A549 (cell line): ENCODE measurements at regions not wholly inside any gene's neighbourhood (a gene's known extent, or its start where the extent isn't known, plus 50 kb on each side); places are given as distances from the start of the nearest gene placed in this dataset.
A peak's percentile ranks its signal among the peaks of the same experiment; 100 is the strongest.
"Not testable (repeated sequence)": the region's sequence is repeated elsewhere in the genome, so short reads cannot be mapped to it uniquely, and the experiment has no call there.

ENCODE experiments used
- ATAC-seq, 2 experiments: fragments of 200-7000 bp in 1 of 2; fragments of >200 bp in 1 of 2; cut with Nextera tagmentation in 1 of 2; cut with Tn5 transposase in 1 of 2; 3 replicates each; pipeline versions ENCODE4 v1.8.0 to v1.9.1; 2018 to 2020; ENCODE audit warnings: mild to moderate bottlenecking in 1 of 2, moderate library complexity in 1 of 2
- CTCF ChIA-PET: fragments of 300-600 bp; sonication (Branson Sonifier 250); formaldehyde crosslinking; extraction: SDS; loops from one replicate; lab custom pipeline; 2021; ENCODE audit warnings: antibody characterized with exemption, inconsistent platforms; lab: Yijun Ruan, JAX
- POLR2A ChIA-PET: fragments of 350-600 bp; formaldehyde crosslinking; extraction: SDS; loops from one replicate; lab custom pipeline; 2021; ENCODE audit warnings: antibody characterized with exemption, inconsistent platforms; lab: Yijun Ruan, JAX
- DNase-seq, 2 experiments: peaks; one replicate each; pipeline versions ENCODE4 v3.0.0 to v3.0.0-alpha.2; 2011 to 2016; ENCODE audit warnings: low read depth in 1 of 2, low spot score in 1 of 2
- FAIRE-seq: peaks from 2 replicates; lab custom pipeline; 2011; peaks lifted over from hg19 to GRCh38; lab: Jason Lieb, UNC
- H3K27ac ChIP-seq, 2 experiments: fragments of >200 bp; sonication (Bioruptor Twin); formaldehyde crosslinking; 3 replicates each; pipeline ENCODE4 v1.5.1; 2016 to 2017
- H3K4me1 ChIP-seq: fragments of >200 bp; sonication (Bioruptor Twin); formaldehyde crosslinking; 3 replicates; pipeline ENCODE4 v1.6.1; 2016
- H3K4me2 ChIP-seq: fragments of >200 bp; sonication (Bioruptor Twin); formaldehyde crosslinking; 3 replicates; pipeline ENCODE4 v1.6.1; 2016
- H3K4me3 ChIP-seq: fragments of >200 bp; sonication (Bioruptor Twin); formaldehyde crosslinking; 3 replicates; pipeline ENCODE4 v1.5.1; 2016
- H3K9me3 ChIP-seq: fragments of >200 bp; sonication (Bioruptor Twin); formaldehyde crosslinking; 3 replicates; pipeline ENCODE4 v1.6.1; 2016
- CHD4 ChIP-seq: fragments of 200-600 bp; sonication (generic); IDR thresholded peaks from 2 replicates; pipeline ENCODE4 v1.6.1; 2016; ENCODE audit warnings: antibody characterized with exemption, mild to moderate bottlenecking, borderline replicate concordance
- ELK1 ChIP-seq: fragments of 150-350 bp; IDR thresholded peaks from 2 replicates; pipeline ENCODE4 v1.6.1; 2014; ENCODE audit warnings: low read depth, mild to moderate bottlenecking, low read length
- ESRRA ChIP-seq: fragments of 150-350 bp; IDR thresholded peaks from 2 replicates; pipeline ENCODE4 v1.6.1; 2014; ENCODE audit warnings: mild to moderate bottlenecking, low read length, borderline replicate concordance
- FOSB ChIP-seq: fragments of 250-450 bp; sonication (Bioruptor Pico); IDR thresholded peaks from 2 replicates; pipeline ENCODE4 v1.5.0; 2020; ENCODE audit warnings: mild to moderate bottlenecking, moderate library complexity
- FOSL2 ChIP-seq, 2 experiments: fragments of 450-650 bp in 1 of 2; fragments of >200 bp in 1 of 2; sonication (Bioruptor Twin) in 1 of 2; formaldehyde crosslinking; IDR thresholded peaks; 2 replicates each; pipeline versions ENCODE4 v1.5.0 to v1.6.1; 2016 to 2020; ENCODE audit warnings: mild to moderate bottlenecking in 1 of 2, moderate library complexity in 1 of 2
- HOXA7 ChIP-seq: fragments of 250-450 bp; sonication (Bioruptor Pico); IDR thresholded peaks from 2 replicates; pipeline ENCODE4 v1.5.0; 2020; ENCODE audit warnings: mild to moderate bottlenecking, moderate library complexity
- KDM1A ChIP-seq: fragments of 200-600 bp; sonication (generic); IDR thresholded peaks from 2 replicates; pipeline ENCODE4 v1.6.1; 2016; ENCODE audit warnings: low read depth, mild to moderate bottlenecking
- MAZ ChIP-seq: fragments of 150-350 bp; IDR thresholded peaks from 2 replicates; pipeline ENCODE4 v1.6.1; 2014; ENCODE audit warnings: antibody characterized with exemption, low read depth, low read length, borderline replicate concordance
- RAD21 ChIP-seq, 2 experiments: fragments of >200 bp in 1 of 2; sonication (Bioruptor Twin) in 1 of 2; formaldehyde crosslinking in 1 of 2; IDR thresholded peaks in 1 of 2; conservative IDR thresholded peaks in 1 of 2; 2 replicates in 1 of 2; 3 replicates in 1 of 2; pipeline ENCODE4 v1.6.1; 2012 to 2018; ENCODE audit warnings: inconsistent platforms in 1 of 2
- RARB ChIP-seq: fragments of 250-450 bp; sonication (Bioruptor Pico); IDR thresholded peaks from 2 replicates; pipeline ENCODE4 v1.8.0; 2021; ENCODE audit warnings: mild to moderate bottlenecking, moderate library complexity
- SMC3 ChIP-seq: fragments of >200 bp; sonication (Bioruptor Twin); formaldehyde crosslinking; IDR thresholded peaks from 3 replicates; pipeline ENCODE4 v1.6.1; 2018; ENCODE audit warnings: inconsistent platforms
- ZC3H11A ChIP-seq: fragments of 450-650 bp; IDR thresholded peaks from 2 replicates; pipeline ENCODE4 v1.6.1; 2014; ENCODE audit warnings: antibody characterized with exemption, mild to moderate bottlenecking
- ZFP36 ChIP-seq: fragments of 450-650 bp; IDR thresholded peaks from 2 replicates; pipeline ENCODE4 v1.6.1; 2014; ENCODE audit warnings: borderline replicate concordance; ENCODE audit not compliant: partially characterized antibody
- WGBS: methylation state at CpG from one replicate; pipeline ENCODE4 v1.1.6; 2017; ENCODE audit errors: missing lambda C conversion rate; 5-methylcytosine and 5-hydroxymethylcytosine counted together
- TF ChIP-seq, protein P1 (sequence below): fragments of 450-650 bp; IDR thresholded peaks from 2 replicates; pipeline ENCODE4 v1.6.1; 2014; ENCODE audit warnings: antibody characterized with exemption
- TF ChIP-seq, protein P2 (sequence below): fragments of >200 bp; sonication (Bioruptor Twin); formaldehyde crosslinking; IDR thresholded peaks from 2 replicates; pipeline ENCODE4 v1.6.1; 2016
- TF ChIP-seq, protein P3 (sequence below): IDR thresholded peaks from 2 replicates; pipeline ENCODE4 v1.6.1; 2012

DNA sequence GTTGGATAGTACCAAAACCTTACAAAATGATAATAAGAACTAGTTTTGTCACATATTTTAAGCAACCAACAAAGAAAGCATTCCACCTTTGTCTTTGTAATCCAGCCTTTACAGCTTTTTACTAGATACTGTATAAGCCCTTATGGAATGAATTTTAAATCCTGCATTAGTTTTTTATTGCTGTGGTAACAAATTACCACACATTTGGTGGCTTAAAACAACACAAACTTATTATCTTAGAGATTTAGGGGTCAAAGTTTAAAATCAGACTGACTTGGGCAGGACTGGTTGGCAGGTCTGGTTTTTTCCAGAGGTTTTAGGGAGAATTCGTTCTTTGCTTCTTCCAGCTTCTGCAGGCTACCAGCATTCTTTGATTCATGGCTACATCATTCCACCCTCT is 108.5 kb upstream of the NLGN1 start (continued):
- TF ChIP-seq ELK1 (no peak), FOSB (no peak), ZC3H11A (no peak)
- TF ChIP-seq, protein P1, sequence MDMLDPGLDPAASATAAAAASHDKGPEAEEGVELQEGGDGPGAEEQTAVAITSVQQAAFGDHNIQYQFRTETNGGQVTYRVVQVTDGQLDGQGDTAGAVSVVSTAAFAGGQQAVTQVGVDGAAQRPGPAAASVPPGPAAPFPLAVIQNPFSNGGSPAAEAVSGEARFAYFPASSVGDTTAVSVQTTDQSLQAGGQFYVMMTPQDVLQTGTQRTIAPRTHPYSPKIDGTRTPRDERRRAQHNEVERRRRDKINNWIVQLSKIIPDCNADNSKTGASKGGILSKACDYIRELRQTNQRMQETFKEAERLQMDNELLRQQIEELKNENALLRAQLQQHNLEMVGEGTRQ, result no peak

GRCh38 chr3:173287361-173287760 is 110.2 kb upstream of the NLGN1 start:
- H3K9me3 ChIP-seq, result no peaks in the 10 kb centered on the region
- no peak overlapping the region for H3K4me3 ChIP-seq
- ChIA-PET CTCF (interaction anchor here (1.3 kb wide), 1 partner anchor 9 kb away, joined by 3 read pairs; no protein-coding TSS in a partner anchor), POLR2A (interaction anchor here (0.6 kb wide), 1 partner anchor 9 kb away, joined by 3 read pairs; no protein-coding TSS in a partner anchor)
- H3K27ac ChIP-seq, result no peak overlapping the region
- DNase-seq, result no peak
- no peak for TF ChIP-seq MAZ
- TF ChIP-seq ZFP36, result no peak
- TF ChIP-seq, protein P2, sequence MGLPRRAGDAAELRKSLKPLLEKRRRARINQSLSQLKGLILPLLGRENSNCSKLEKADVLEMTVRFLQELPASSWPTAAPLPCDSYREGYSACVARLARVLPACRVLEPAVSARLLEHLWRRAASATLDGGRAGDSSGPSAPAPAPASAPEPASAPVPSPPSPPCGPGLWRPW, result no peak
- no peak for TF ChIP-seq ELK1
- TF ChIP-seq FOSB, result no peak
- no peak for TF ChIP-seq KDM1A
- TF ChIP-seq CHD4, result no peak
- TF ChIP-seq RARB, result no peak
- no peak for TF ChIP-seq FOSL2 (IDR thresholded peaks at IDR 0.05)
- TF ChIP-seq FOSL2 (CRISPR knock-in tag; IDR thresholded peaks at IDR 0.05), result no peak
- no peak for TF ChIP-seq SMC3
- 5% methylated on average over 3 of the region's 3 CpGs for WGBS
- no peak for FAIRE-seq
- no peaks in the 10 kb centered on the region for H3K4me1 ChIP-seq
- no peak overlapping the region for H3K4me2 ChIP-seq
- ATAC-seq, result no peak

- H3K27ac ChIP-seq, H3K4me3 ChIP-seq, POLR2A ChIA-PET, H3K4me1 ChIP-seq, H3K9me3 ChIP-seq, H3K4me2 ChIP-seq, FAIRE-seq, CTCF ChIA-PET, DNase-seq, ATAC-seq: not testable (repeated sequence)
- 80% methylated on average over 12 of the region's 12 CpGs for WGBS
These were observed 111.0 kb upstream of the NLGN1 start for GRCh38 chr3:173286507-173286906.

GRCh38 chr3:173284301-173284700 is 113.2 kb upstream of the NLGN1 start:
- Histone ChIP-seq H3K4me2 (no peak overlapping the region), H3K9me3 (no peaks in the 10 kb centered on the region), H3K4me3 (no peak overlapping the region), H3K4me1 (no peaks in the 10 kb centered on the region), H3K27ac (no peak overlapping the region)
- WGBS, result 26% methylated on average over 6 of the region's 6 CpGs
- TF ChIP-seq, protein P3, sequence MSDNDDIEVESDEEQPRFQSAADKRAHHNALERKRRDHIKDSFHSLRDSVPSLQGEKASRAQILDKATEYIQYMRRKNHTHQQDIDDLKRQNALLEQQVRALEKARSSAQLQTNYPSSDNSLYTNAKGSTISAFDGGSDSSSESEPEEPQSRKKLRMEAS, result no peak
- TF ChIP-seq ESRRA, result no peak
- no peak for ATAC-seq
- FAIRE-seq, result no peak
- ChIA-PET CTCF (no interaction called here), POLR2A (no interaction called here)
- no peak for DNase-seq

DNA sequence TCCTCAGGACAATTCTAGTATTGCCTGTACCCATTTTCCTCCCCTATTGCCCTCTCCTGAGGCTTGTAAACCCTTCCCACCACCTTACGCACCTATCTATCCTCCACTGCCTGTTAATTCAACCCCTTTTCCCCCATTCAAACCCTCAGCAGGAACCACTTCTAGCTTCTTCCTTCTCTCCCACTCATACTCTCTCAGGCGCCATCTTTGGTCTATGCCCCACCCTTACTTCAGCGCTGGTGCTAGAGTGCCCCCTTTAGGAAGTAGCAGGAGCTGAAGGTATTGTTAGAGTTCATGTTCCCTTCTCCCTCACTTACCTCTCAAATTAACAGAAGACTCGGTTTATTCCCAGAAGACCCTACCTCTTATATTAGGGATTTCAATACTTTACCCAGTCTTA is 121.8 kb upstream of the NLGN1 start:
- Histone ChIP-seq H3K4me3 (no peak overlapping the region), H3K4me1 (no peaks in the 10 kb centered on the region), H3K9me3 (no peaks in the 10 kb centered on the region), H3K27ac (no peak overlapping the region), H3K4me2 (no peak overlapping the region)
- peak in 1 of 2 experiments; percentile 66; a peak in 3 of 6 replicates for ATAC-seq
- TF ChIP-seq RAD21 (conservative IDR thresholded peaks at IDR 0.05 in 1 of 2, IDR thresholded peaks at IDR 0.05 in 1 of 2) (peak in 1 of 2 experiments; percentile 38; a peak in 2 of 5 replicates), HOXA7 (no peak)
- ChIA-PET CTCF (no interaction called here), POLR2A (no interaction called here)
- FAIRE-seq, result no peak
- 36% methylated on average over 4 of the region's 4 CpGs for WGBS
- DNase-seq, result peak in 1 of 2 experiments; percentile 14
